ENCODE measurements at regions not wholly inside any gene's neighbourhood (a gene's known extent, or its start where the extent isn't known, plus 50 kb on each side); places are given as distances from the start of the nearest gene placed in this dataset.

GRCh38 chr3:177449360-177450006 is 252.2 kb upstream of the TBL1XR1 start:
- TF ChIP-seq EZH2 (IDR thresholded peaks at IDR 0.05; ENCODE audit: low read depth): no peak
- TF ChIP-seq, protein P1, sequence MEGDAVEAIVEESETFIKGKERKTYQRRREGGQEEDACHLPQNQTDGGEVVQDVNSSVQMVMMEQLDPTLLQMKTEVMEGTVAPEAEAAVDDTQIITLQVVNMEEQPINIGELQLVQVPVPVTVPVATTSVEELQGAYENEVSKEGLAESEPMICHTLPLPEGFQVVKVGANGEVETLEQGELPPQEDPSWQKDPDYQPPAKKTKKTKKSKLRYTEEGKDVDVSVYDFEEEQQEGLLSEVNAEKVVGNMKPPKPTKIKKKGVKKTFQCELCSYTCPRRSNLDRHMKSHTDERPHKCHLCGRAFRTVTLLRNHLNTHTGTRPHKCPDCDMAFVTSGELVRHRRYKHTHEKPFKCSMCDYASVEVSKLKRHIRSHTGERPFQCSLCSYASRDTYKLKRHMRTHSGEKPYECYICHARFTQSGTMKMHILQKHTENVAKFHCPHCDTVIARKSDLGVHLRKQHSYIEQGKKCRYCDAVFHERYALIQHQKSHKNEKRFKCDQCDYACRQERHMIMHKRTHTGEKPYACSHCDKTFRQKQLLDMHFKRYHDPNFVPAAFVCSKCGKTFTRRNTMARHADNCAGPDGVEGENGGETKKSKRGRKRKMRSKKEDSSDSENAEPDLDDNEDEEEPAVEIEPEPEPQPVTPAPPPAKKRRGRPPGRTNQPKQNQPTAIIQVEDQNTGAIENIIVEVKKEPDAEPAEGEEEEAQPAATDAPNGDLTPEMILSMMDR (conservative IDR thresholded peaks at IDR 0.05): no peak
- Histone ChIP-seq H2AFZ (0 out of 2 replicates have a peak overlapping the region, but pooled peaks have one; percentile 5), H3K36me3 (ENCODE audit: low read depth) (no peaks in the 10 kb centered on the region), H3K4me1 (replicated peaks; ENCODE audit: insufficient read depth) (peaks cover 64% of the 10 kb centered on the region), H3K4me3 (peak overlapping the region; percentile 9; the same call in 1 of the 2 replicates), H3K9me2 (ENCODE audit: insufficient read depth) (no peaks in the 10 kb centered on the region), H3K4me2 (peak overlapping the region; percentile 43), H3K27ac (peak overlapping the region; percentile 89), H3K9me3 (ENCODE audit: insufficient read depth, low read depth) (0 out of 2 replicates have a peak, but pooled peaks cover 8% of the 10 kb centered on the region), H4K20me1 (ENCODE audit: insufficient read depth) (no peaks in the 10 kb centered on the region), H3K27me3 (ENCODE audit: insufficient read depth, low read depth) (no peaks in the 10 kb centered on the region), H3F3A (ENCODE audit: insufficient read depth, low read depth) (peaks cover 52% of the 10 kb centered on the region), H3K79me2 (ENCODE audit: low read depth) (no peaks in the 10 kb centered on the region)
- intact Hi-C loops (cut with micrococcal nuclease; ENCODE audit: unreplicated experiment): loop anchor here (1.0 to 5.0 kb wide), 14 partner anchors 29 to 933 kb away; no protein-coding TSS in a partner anchor
- DNase-seq: peak; percentile 82 to 99
- ChIA-PET POLR2A (ENCODE audit: unreplicated experiment) (interaction anchor here (0.5 to 0.6 kb wide), 3 partner anchors 250 to 710 kb away, joined by 3 to 4 read pairs (median 4); no protein-coding TSS in a partner anchor), CTCF (interaction anchor here (0.9 to 1.6 kb wide), 2 partner anchors 29 to 75 kb away, joined by 3 to 5 read pairs; no protein-coding TSS in a partner anchor)
- BruUV-seq (replicated peaks): TSS peak; percentile 70

DNA sequence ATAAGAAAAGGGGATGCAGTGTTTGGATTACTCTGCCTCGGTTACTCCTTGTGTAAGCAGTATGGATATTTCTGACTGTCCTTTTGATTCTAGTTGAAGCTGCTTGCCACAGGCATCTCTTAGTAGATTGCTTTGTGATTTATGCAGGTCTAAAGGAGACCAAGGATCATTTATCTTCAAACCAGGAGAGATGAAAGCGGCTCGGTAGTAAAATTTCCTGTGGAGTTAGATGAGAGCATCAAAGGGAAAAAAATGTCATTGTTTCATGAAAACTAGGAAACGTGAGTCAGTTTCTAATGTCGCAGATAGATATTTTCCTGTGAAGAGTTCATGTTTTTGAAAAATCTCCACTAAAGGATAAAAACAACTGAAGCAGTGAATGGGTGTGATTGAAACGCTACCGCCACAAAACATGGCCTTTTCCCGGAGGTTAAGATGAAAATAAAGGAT is 254.0 kb upstream of the TBL1XR1 start:
- DNase-seq: no peak
- Histone ChIP-seq H3K27ac (peak overlapping the region; percentile 42), H3K27me3 (ENCODE audit: insufficient read depth, low read depth) (no peaks in the 10 kb centered on the region), H3F3A (ENCODE audit: insufficient read depth, low read depth) (peaks cover 52% of the 10 kb centered on the region), H3K79me2 (ENCODE audit: low read depth) (no peaks in the 10 kb centered on the region), H3K4me1 (replicated peaks; ENCODE audit: insufficient read depth) (peaks cover 61% of the 10 kb centered on the region), H3K9me2 (ENCODE audit: insufficient read depth) (no peaks in the 10 kb centered on the region), H2AFZ (no peak overlapping the region), H4K20me1 (ENCODE audit: insufficient read depth) (no peaks in the 10 kb centered on the region), H3K4me3 (no peak overlapping the region), H3K36me3 (ENCODE audit: low read depth) (no peaks in the 10 kb centered on the region), H3K4me2 (no peak overlapping the region), H3K9me3 (ENCODE audit: insufficient read depth, low read depth) (peaks cover 14% of the 10 kb centered on the region)
- CTCF ChIA-PET: no interaction called here
- no peak for TF ChIP-seq EZH2 (IDR thresholded peaks at IDR 0.05; ENCODE audit: low read depth)
- POLR2A ChIA-PET (ENCODE audit: unreplicated experiment): no interaction called here
- intact Hi-C loops (cut with micrococcal nuclease; ENCODE audit: unreplicated experiment): no loop called here
- no TSS peak for BruUV-seq (replicated peaks)

DNA sequence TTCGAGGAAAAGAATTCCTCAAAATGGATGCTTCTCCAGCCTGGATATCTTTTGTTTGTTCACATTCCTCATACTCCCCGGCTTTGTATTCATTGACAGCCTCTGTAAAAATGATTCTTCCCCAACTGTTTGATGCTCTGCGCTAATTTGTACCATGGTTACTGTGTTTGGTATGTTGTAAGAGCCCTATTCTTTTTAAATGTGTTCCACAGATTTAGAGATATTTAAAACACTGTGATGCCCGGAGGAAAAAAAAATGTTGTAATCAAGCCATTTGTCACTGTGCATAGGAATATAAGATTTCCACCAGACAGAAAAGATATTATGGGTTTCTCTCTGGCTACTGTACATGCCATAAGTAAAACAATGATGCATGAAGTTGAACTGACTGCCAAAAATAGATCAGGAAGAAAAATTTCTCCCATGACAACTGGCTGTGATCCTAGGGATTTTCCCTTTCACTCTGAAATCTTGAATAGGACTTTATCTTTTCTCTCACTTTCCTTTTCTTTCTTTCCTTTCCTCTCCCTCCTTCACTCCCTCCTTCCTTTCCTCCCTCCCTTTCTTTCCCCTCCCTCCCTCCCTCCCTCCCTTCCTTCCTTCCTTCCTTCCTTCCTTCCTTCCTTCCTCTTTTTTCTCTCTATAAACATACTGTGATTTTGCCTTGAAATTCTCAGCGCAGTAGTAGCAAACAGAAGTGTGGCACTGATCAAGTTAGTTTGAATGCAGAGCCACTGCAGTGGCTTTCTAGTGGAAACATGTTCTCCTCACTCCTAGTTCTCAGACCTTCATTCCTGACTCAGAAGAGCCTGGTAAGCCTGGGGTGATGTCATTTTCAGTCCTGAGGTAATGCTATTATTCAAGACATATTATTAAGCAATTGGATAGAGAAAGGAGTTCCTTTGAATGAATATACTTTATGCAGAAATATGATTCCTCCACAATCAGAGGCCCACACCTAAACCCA is 254.9 kb upstream of the TBL1XR1 start:
- no TSS peak for BruUV-seq (replicated peaks)
- no peak overlapping the region for H3K4me3 ChIP-seq
- POLR2A ChIA-PET (ENCODE audit: unreplicated experiment): no interaction called here
- TF ChIP-seq, protein P1 (conservative IDR thresholded peaks at IDR 0.05): no peak
- no peak for TF ChIP-seq EZH2 (IDR thresholded peaks at IDR 0.05; ENCODE audit: low read depth)
- H3F3A ChIP-seq (ENCODE audit: insufficient read depth, low read depth): peaks cover 57% of the 10 kb centered on the region
- H3K9me2 ChIP-seq (ENCODE audit: insufficient read depth): no peaks in the 10 kb centered on the region
- no peaks in the 10 kb centered on the region for H3K36me3 ChIP-seq (ENCODE audit: low read depth)
- no peaks in the 10 kb centered on the region for H3K27me3 ChIP-seq (ENCODE audit: insufficient read depth, low read depth)
- no peaks in the 10 kb centered on the region for H3K79me2 ChIP-seq (ENCODE audit: low read depth)
- CTCF ChIA-PET: no interaction called here
- peak overlapping the region; percentile 21 for H3K4me2 ChIP-seq
- H3K4me1 ChIP-seq (replicated peaks; ENCODE audit: insufficient read depth): peaks cover 60% of the 10 kb centered on the region
- peak in 1 of 2 experiments; percentile 90 for DNase-seq
- no peaks in the 10 kb centered on the region for H4K20me1 ChIP-seq (ENCODE audit: insufficient read depth)
- peak overlapping the region; percentile 44 for H3K27ac ChIP-seq
- no peak overlapping the region for H2AFZ ChIP-seq
- H3K9me3 ChIP-seq (ENCODE audit: insufficient read depth, low read depth): peaks cover 19% of the 10 kb centered on the region
- intact Hi-C loops (cut with micrococcal nuclease; ENCODE audit: unreplicated experiment): no loop called here

Measured in PC-9 (cell line).